HepG2 (cell line): ENCODE measurements at regions not wholly inside any gene's neighbourhood (a gene's known extent, or its start where the extent isn't known, plus 50 kb on each side); places are given as distances from the start of the nearest gene placed in this dataset.

Experiments used
- FOXC1 ChIP-seq: sonication (generic); formaldehyde crosslinking; IDR thresholded peaks from 2 replicates; pipeline ENCODE4 v1.8.0; 2022; ENCODE audit warnings: mild to moderate bottlenecking, missing genetic modification reagents, borderline replicate concordance
- IRF2 ChIP-seq: IDR thresholded peaks from 2 replicates; pipeline ENCODE4 v1.6.1; 2018; ENCODE audit warnings: missing genetic modification reagents, missing compliant biosample characterization
- JUNB ChIP-seq: sonication (generic); formaldehyde crosslinking; IDR thresholded peaks from 2 replicates; pipeline ENCODE4 v1.8.0; 2022; ENCODE audit warnings: missing genetic modification reagents, mild to moderate bottlenecking, borderline replicate concordance
- KLF11 ChIP-seq: IDR thresholded peaks from 2 replicates; pipeline ENCODE4 v1.6.1; 2016; ENCODE audit warnings: missing compliant biosample characterization
- MYC ChIP-seq: sonication (generic); formaldehyde crosslinking; IDR thresholded peaks from 2 replicates; pipeline ENCODE4 v1.9.0; 2021; ENCODE audit warnings: missing genetic modification reagents, borderline replicate concordance
- NFYB ChIP-seq: sonication (generic); formaldehyde crosslinking; IDR thresholded peaks from 2 replicates; pipeline ENCODE4 v1.4.0; 2020; ENCODE audit warnings: missing genetic modification reagents
- POLR2AphosphoS2 ChIP-seq: IDR thresholded peaks from 2 replicates; pipeline ENCODE4 v1.6.1; 2011; ENCODE audit warnings: low read depth, low read length, improper control_type of control experiment
- SMYD3 ChIP-seq: sonication (generic); formaldehyde crosslinking; IDR thresholded peaks from 2 replicates; pipeline ENCODE4 v1.8.1; 2023; ENCODE audit warnings: mild to moderate bottlenecking, missing genetic modification reagents
- TCF7 ChIP-seq: sonication (generic); IDR thresholded peaks from 2 replicates; pipeline ENCODE4 v1.6.1; 2016; ENCODE audit warnings: antibody characterized with exemption, low read depth
- TP53 ChIP-seq: sonication (generic); formaldehyde crosslinking; conservative IDR thresholded peaks from 2 replicates; pipeline ENCODE4 v1.4.0; 2020; ENCODE audit warnings: missing genetic modification reagents
- ZIK1 ChIP-seq: sonication (generic); formaldehyde crosslinking; IDR thresholded peaks from 2 replicates; pipeline ENCODE4 v1.5.0; 2020; ENCODE audit warnings: mild to moderate bottlenecking, low read depth, missing genetic modification reagents, borderline replicate concordance
- TF ChIP-seq, protein P1 (sequence below): sonication (generic); formaldehyde crosslinking; IDR thresholded peaks from 2 replicates; pipeline ENCODE4 v1.4.0; 2020; ENCODE audit warnings: low read depth, mild to moderate bottlenecking, missing genetic modification reagents
- TF ChIP-seq, protein P2 (sequence below): sonication (generic); formaldehyde crosslinking; IDR thresholded peaks from 2 replicates; pipeline ENCODE4 v1.8.0; 2023; ENCODE audit warnings: mild to moderate bottlenecking, missing genetic modification reagents
- TF ChIP-seq, protein P3 (sequence below): IDR thresholded peaks from 2 replicates; pipeline ENCODE4 v1.6.1; 2016; ENCODE audit warnings: low read depth
- TF ChIP-seq, protein P4 (sequence below): sonication (generic); formaldehyde crosslinking; conservative IDR thresholded peaks from 2 replicates; pipeline ENCODE4 v1.8.1; 2023; ENCODE audit warnings: missing genetic modification reagents
- TF ChIP-seq, protein P5 (sequence below): sonication (generic); formaldehyde crosslinking; IDR thresholded peaks from 2 replicates; pipeline ENCODE4 v1.5.0; 2020; ENCODE audit warnings: missing genetic modification reagents
- TF ChIP-seq, protein P6 (sequence below): sonication (generic); formaldehyde crosslinking; IDR thresholded peaks from 2 replicates; pipeline ENCODE4 v1.5.1; 2020; ENCODE audit warnings: mild to moderate bottlenecking, missing genetic modification reagents, moderate library complexity

DNA sequence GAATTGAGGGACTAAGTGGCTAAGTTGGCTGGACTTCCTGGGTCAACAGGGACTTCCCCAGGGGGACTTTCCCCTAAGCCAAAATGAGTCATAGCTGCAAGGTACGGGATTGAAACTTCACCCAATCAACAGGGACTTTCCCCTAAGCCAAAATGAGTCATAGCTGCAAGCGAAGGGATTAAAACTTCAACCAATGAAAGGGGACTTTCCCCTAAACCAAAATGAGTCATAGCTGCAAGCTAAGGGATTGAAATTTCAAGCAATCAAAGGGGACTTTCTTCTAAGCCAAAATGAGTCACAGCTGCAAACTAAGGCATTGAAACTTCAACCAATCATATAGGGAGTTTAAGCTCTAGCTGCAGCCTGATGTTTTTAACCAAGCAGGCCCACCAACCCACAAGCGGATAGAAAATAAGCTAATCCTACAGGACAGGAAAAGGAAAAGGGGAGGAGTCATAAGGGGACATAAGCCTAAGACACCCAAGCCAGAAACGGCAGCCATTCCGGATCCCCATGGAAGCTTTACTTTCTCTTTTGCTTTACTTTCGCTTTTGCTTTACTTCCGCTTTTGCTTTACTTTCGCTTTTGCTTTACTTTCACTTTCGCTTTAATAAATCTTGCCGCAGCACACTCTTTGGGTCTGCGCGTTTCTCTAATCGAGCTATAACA lies 1375.4 kb upstream of the CELF4 start (continued):
- no peak for TF ChIP-seq FOXC1 (CRISPR knock-in tag)
- TF ChIP-seq KLF11 (CRISPR knock-in tag), result no peak
- 0 out of 2 replicates have a peak, but pooled peaks have one; percentile 16 for TF ChIP-seq NFYB
- TF ChIP-seq, protein P1, sequence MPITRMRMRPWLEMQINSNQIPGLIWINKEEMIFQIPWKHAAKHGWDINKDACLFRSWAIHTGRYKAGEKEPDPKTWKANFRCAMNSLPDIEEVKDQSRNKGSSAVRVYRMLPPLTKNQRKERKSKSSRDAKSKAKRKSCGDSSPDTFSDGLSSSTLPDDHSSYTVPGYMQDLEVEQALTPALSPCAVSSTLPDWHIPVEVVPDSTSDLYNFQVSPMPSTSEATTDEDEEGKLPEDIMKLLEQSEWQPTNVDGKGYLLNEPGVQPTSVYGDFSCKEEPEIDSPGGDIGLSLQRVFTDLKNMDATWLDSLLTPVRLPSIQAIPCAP (CRISPR knock-in tag), result 0 out of 2 replicates have a peak, but pooled peaks have one; percentile 79
- no peak for TF ChIP-seq POLR2AphosphoS2
- TF ChIP-seq JUNB (CRISPR knock-in tag), result no peak
- TF ChIP-seq, protein P2, sequence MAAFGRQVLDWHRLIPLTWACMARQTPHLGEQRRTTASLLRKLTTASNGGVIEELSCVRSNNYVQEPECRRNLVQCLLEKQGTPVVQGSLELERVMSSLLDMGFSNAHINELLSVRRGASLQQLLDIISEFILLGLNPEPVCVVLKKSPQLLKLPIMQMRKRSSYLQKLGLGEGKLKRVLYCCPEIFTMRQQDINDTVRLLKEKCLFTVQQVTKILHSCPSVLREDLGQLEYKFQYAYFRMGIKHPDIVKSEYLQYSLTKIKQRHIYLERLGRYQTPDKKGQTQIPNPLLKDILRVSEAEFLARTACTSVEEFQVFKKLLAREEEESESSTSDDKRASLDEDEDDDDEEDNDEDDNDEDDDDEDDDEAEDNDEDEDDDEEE (CRISPR knock-in tag), result no peak
- TF ChIP-seq ZIK1 (CRISPR knock-in tag), result no peak
- TF ChIP-seq, protein P3, sequence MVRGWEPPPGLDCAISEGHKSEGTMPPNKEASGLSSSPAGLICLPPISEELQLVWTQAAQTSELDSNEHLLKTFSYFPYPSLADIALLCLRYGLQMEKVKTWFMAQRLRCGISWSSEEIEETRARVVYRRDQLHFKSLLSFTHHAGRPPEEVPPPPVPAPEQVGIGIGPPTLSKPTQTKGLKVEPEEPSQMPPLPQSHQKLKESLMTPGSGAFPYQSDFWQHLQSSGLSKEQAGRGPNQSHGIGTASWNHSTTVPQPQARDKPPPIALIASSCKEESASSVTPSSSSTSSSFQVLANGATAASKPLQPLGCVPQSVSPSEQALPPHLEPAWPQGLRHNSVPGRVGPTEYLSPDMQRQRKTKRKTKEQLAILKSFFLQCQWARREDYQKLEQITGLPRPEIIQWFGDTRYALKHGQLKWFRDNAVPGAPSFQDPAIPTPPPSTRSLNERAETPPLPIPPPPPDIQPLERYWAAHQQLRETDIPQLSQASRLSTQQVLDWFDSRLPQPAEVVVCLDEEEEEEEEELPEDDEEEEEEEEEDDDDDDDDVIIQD (CRISPR knock-in tag), result peak; percentile 77; the same call in 1 of the 2 replicates
- TF ChIP-seq TCF7, result no peak
- TF ChIP-seq, protein P4, sequence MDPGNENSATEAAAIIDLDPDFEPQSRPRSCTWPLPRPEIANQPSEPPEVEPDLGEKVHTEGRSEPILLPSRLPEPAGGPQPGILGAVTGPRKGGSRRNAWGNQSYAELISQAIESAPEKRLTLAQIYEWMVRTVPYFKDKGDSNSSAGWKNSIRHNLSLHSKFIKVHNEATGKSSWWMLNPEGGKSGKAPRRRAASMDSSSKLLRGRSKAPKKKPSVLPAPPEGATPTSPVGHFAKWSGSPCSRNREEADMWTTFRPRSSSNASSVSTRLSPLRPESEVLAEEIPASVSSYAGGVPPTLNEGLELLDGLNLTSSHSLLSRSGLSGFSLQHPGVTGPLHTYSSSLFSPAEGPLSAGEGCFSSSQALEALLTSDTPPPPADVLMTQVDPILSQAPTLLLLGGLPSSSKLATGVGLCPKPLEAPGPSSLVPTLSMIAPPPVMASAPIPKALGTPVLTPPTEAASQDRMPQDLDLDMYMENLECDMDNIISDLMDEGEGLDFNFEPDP (CRISPR knock-in tag), result no peak
- TF ChIP-seq, protein P5, sequence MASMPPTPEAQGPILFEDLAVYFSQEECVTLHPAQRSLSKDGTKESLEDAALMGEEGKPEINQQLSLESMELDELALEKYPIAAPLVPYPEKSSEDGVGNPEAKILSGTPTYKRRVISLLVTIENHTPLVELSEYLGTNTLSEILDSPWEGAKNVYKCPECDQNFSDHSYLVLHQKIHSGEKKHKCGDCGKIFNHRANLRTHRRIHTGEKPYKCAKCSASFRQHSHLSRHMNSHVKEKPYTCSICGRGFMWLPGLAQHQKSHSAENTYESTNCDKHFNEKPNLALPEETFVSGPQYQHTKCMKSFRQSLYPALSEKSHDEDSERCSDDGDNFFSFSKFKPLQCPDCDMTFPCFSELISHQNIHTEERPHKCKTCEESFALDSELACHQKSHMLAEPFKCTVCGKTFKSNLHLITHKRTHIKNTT, result no peak
- TF ChIP-seq, protein P6, sequence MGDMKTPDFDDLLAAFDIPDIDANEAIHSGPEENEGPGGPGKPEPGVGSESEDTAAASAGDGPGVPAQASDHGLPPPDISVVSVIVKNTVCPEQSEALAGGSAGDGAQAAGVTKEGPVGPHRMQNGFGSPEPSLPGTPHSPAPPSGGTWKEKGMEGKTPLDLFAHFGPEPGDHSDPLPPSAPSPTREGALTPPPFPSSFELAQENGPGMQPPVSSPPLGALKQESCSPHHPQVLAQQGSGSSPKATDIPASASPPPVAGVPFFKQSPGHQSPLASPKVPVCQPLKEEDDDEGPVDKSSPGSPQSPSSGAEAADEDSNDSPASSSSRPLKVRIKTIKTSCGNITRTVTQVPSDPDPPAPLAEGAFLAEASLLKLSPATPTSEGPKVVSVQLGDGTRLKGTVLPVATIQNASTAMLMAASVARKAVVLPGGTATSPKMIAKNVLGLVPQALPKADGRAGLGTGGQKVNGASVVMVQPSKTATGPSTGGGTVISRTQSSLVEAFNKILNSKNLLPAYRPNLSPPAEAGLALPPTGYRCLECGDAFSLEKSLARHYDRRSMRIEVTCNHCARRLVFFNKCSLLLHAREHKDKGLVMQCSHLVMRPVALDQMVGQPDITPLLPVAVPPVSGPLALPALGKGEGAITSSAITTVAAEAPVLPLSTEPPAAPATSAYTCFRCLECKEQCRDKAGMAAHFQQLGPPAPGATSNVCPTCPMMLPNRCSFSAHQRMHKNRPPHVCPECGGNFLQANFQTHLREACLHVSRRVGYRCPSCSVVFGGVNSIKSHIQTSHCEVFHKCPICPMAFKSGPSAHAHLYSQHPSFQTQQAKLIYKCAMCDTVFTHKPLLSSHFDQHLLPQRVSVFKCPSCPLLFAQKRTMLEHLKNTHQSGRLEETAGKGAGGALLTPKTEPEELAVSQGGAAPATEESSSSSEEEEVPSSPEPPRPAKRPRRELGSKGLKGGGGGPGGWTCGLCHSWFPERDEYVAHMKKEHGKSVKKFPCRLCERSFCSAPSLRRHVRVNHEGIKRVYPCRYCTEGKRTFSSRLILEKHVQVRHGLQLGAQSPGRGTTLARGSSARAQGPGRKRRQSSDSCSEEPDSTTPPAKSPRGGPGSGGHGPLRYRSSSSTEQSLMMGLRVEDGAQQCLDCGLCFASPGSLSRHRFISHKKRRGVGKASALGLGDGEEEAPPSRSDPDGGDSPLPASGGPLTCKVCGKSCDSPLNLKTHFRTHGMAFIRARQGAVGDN, result no peak
- no peak for TF ChIP-seq MYC (CRISPR knock-in tag)
- no peak for TF ChIP-seq SMYD3 (CRISPR knock-in tag)
- no peak for TF ChIP-seq TP53 (CRISPR knock-in tag)
- peak; percentile 99 for TF ChIP-seq IRF2 (CRISPR knock-in tag)
